GM18907 (cell line): ENCODE measurements at regions not wholly inside any gene's neighbourhood (a gene's known extent, or its start where the extent isn't known, plus 50 kb on each side); places are given as distances from the start of the nearest gene placed in this dataset.

Source experiments
- ATAC-seq: cut with Tn5 transposase; IDR thresholded peaks from one replicate; pipeline ENCODE4 v1.9.1; 2021; ENCODE audit warnings: mild to moderate bottlenecking, moderate library complexity; ENCODE audit not compliant: unreplicated experiment

GRCh38 chr4:174438711-174439110 is 83.6 kb downstream of the HPGD start:
- no peak for ATAC-seq

GRCh38 chr4:174437749-174438148 is 84.5 kb downstream of the HPGD start:
- no peak for ATAC-seq

GRCh38 chr4:174437324-174437723 is 85.0 kb downstream of the HPGD start:
- ATAC-seq, result no peak

- no peak for ATAC-seq
These were observed 85.9 kb downstream of the HPGD start for GRCh38 chr4:174436377-174436776.

- ATAC-seq, result no peak
These were observed 86.3 kb downstream of the HPGD start for GRCh38 chr4:174435974-174436373.

- ATAC-seq, result no peak
These were observed 87.8 kb downstream of the HPGD start for GRCh38 chr4:174434455-174434854.

- no peak for ATAC-seq
These were observed 91.7 kb downstream of the HPGD start for GRCh38 chr4:174430576-174430975.

GRCh38 chr4:174429701-174430410 is 92.4 kb downstream of the HPGD start:
- no peak for ATAC-seq

- no peak for ATAC-seq
These were observed 94.6 kb downstream of the HPGD start for GRCh38 chr4:174427571-174428140.

GRCh38 chr4:174425669-174426068 is 96.6 kb downstream of the HPGD start:
- no peak for ATAC-seq

GRCh38 chr4:174423257-174423944 is 98.9 kb downstream of the HPGD start:
- peak; percentile 66 for ATAC-seq

GRCh38 chr4:174422893-174423256 is 99.4 kb downstream of the HPGD start:
- ATAC-seq, result no peak

- no peak for ATAC-seq
These were observed 102.0 kb downstream of the HPGD start for GRCh38 chr4:174420316-174420715.

- ATAC-seq, result no peak
These were observed 103.6 kb downstream of the HPGD start for GRCh38 chr4:174418640-174419212.

- ATAC-seq, result no peak
These were observed 113.3 kb downstream of the HPGD start for GRCh38 chr4:174408841-174409552.

- no peak for ATAC-seq
These were observed 115.9 kb downstream of the HPGD start for GRCh38 chr4:174406383-174406782.

- no peak for ATAC-seq
These were observed 116.4 kb downstream of the HPGD start for GRCh38 chr4:174405923-174406322.

GRCh38 chr4:174404677-174405076 is 117.6 kb downstream of the HPGD start:
- no peak for ATAC-seq

GRCh38 chr4:174403177-174403543 is 119.1 kb downstream of the HPGD start:
- ATAC-seq, result no peak

GRCh38 chr4:174402470-174403176 is 118.9 kb downstream of the CEP44 start:
- no peak for ATAC-seq
